Fibroblast of skin of abdomen (primary cell): ENCODE measurements at regions not wholly inside any gene's neighbourhood (a gene's known extent, or its start where the extent isn't known, plus 50 kb on each side); places are given as distances from the start of the nearest gene placed in this dataset.

Experiments
- DNase-seq: peaks from one replicate; pipeline ENCODE4 v3.0.0-alpha.2; 2013

GRCh38 chr7:1378610-1379601 is 80.4 kb downstream of the MICALL2 start:
- DNase-seq, result no peak

GRCh38 chr7:1380231-1380815 is 78.9 kb downstream of the MICALL2 start:
- no peak for DNase-seq

- DNase-seq, result no peak
These were observed 78.3 kb downstream of the MICALL2 start for GRCh38 chr7:1380821-1381580.

GRCh38 chr7:1382553-1383397 is 76.5 kb downstream of the MICALL2 start:
- DNase-seq, result no peak

- DNase-seq, result no peak
These were observed 75.7 kb downstream of the MICALL2 start for GRCh38 chr7:1383398-1384112.

GRCh38 chr7:1384113-1384415 is 75.2 kb downstream of the MICALL2 start:
- no peak for DNase-seq
